DMS153 (cell line): ENCODE measurements at regions not wholly inside any gene's neighbourhood (a gene's known extent, or its start where the extent isn't known, plus 50 kb on each side); places are given as distances from the start of the nearest gene placed in this dataset.
A peak's percentile ranks its signal among the peaks of the same experiment; 100 is the strongest.
"Not testable (repeated sequence)": the region's sequence is repeated elsewhere in the genome, so short reads cannot be mapped to it uniquely, and the experiment has no call there.

Source experiments
- DNase-seq: peaks from one replicate; lab custom pipeline; 2025; lab: John Stamatoyannopoulos, UW

- no peak for DNase-seq
Observed at GRCh38 chr13:78540058-78540457, 63.3 kb downstream of the POU4F1 start.

- not testable (repeated sequence) for DNase-seq
Observed at GRCh38 chr13:78526044-78526443, 77.3 kb downstream of the POU4F1 start.

GRCh38 chr13:78524936-78525335, 78.4 kb downstream of the POU4F1 start:
- DNase-seq = no peak

GRCh38 chr13:78521091-78521490, 82.3 kb downstream of the POU4F1 start:
- DNase-seq = no peak

GRCh38 chr13:78520425-78520824, 82.9 kb downstream of the POU4F1 start:
- DNase-seq = no peak

GRCh38 chr13:78518482-78518881, 84.9 kb downstream of the POU4F1 start:
- not testable (repeated sequence) for DNase-seq

- no peak for DNase-seq
Observed at GRCh38 chr13:78499802-78500201, 103.5 kb downstream of the POU4F1 start.

GRCh38 chr13:78497702-78498355, 105.5 kb downstream of the POU4F1 start:
- DNase-seq = no peak

- DNase-seq = no peak
Observed at GRCh38 chr13:78491978-78492377, 111.4 kb downstream of the POU4F1 start.

GRCh38 chr13:78490225-78490624, 113.1 kb downstream of the POU4F1 start:
- not testable (repeated sequence) for DNase-seq

GRCh38 chr13:78487707-78488106, 115.6 kb downstream of the POU4F1 start:
- DNase-seq = no peak

GRCh38 chr13:78485803-78486202, 117.5 kb downstream of the POU4F1 start:
- no peak for DNase-seq

GRCh38 chr13:78478183-78478582, 125.2 kb downstream of the POU4F1 start:
- no peak for DNase-seq

- DNase-seq = no peak
Observed at GRCh38 chr13:78476910-78477309, 126.4 kb downstream of the POU4F1 start.

- DNase-seq = no peak
Observed at GRCh38 chr13:78468621-78469020, 134.7 kb downstream of the POU4F1 start.

- DNase-seq = no peak
Observed at GRCh38 chr13:78465250-78465649, 138.1 kb downstream of the POU4F1 start.

- DNase-seq = no peak
Observed at GRCh38 chr13:78460176-78460575, 143.2 kb downstream of the POU4F1 start.

- DNase-seq = no peak
Observed at GRCh38 chr13:78443839-78444238, 159.5 kb downstream of the POU4F1 start.

GRCh38 chr13:78437781-78438180, 165.6 kb downstream of the POU4F1 start:
- no peak for DNase-seq

GRCh38 chr13:78436311-78436710, 167.0 kb downstream of the POU4F1 start:
- no peak for DNase-seq

GRCh38 chr13:78431328-78431727, 172.0 kb downstream of the POU4F1 start:
- no peak for DNase-seq

- no peak for DNase-seq
Observed at GRCh38 chr13:78430811-78431210, 172.5 kb downstream of the POU4F1 start.

GRCh38 chr13:78430166-78430791, 173.1 kb downstream of the POU4F1 start:
- DNase-seq = peak; percentile 57

- DNase-seq = no peak
Observed at GRCh38 chr13:78428646-78429045, 174.7 kb downstream of the POU4F1 start.
